Skeletal muscle cell (primary cell): ENCODE measurements at regions not wholly inside any gene's neighbourhood (a gene's known extent, or its start where the extent isn't known, plus 50 kb on each side); places are given as distances from the start of the nearest gene placed in this dataset.

ENCODE experiments used
- DNase-seq: peaks from one replicate; pipeline ENCODE4 v3.0.0-alpha.2; 2010; ENCODE audit warnings: low read depth
- H3K4me3 ChIP-seq: 2 replicates; pipeline ENCODE4 v1.5.1; 2011; ENCODE audit warnings: low read depth, mild to moderate bottlenecking, control low read depth, low read length, moderate library complexity

- no peak overlapping the region for H3K4me3 ChIP-seq
- no peak for DNase-seq
These were observed 100.6 kb upstream of the SALL4 start for GRCh38 chr20:51902933-51903332.

GRCh38 chr20:51900443-51900842 is 98.1 kb upstream of the SALL4 start:
- H3K4me3 ChIP-seq: no peak overlapping the region
- DNase-seq: no peak

GRCh38 chr20:51899674-51900073 is 97.4 kb upstream of the SALL4 start:
- no peak for DNase-seq
- no peak overlapping the region for H3K4me3 ChIP-seq

- no peak for DNase-seq
- H3K4me3 ChIP-seq: no peak overlapping the region
These were observed 96.5 kb upstream of the SALL4 start for GRCh38 chr20:51898788-51899187.

- H3K4me3 ChIP-seq: no peak overlapping the region
- no peak for DNase-seq
These were observed 92.3 kb upstream of the SALL4 start for GRCh38 chr20:51894619-51895018.

- no peak for DNase-seq
These were observed 91.9 kb upstream of the SALL4 start for GRCh38 chr20:51894201-51894600.

GRCh38 chr20:51893723-51894122 is 91.4 kb upstream of the SALL4 start:
- no peak overlapping the region for H3K4me3 ChIP-seq
- DNase-seq: no peak

More at GRCh38 chr20:51894201-51894600, 91.9 kb upstream of the SALL4 start:
- no peak overlapping the region for H3K4me3 ChIP-seq

GRCh38 chr20:51890003-51890402 is 87.7 kb upstream of the SALL4 start:
- no peak overlapping the region for H3K4me3 ChIP-seq
- no peak for DNase-seq

- no peak overlapping the region for H3K4me3 ChIP-seq
- no peak for DNase-seq
These were observed 87.1 kb upstream of the SALL4 start for GRCh38 chr20:51889466-51889865.

- DNase-seq: no peak
- no peak overlapping the region for H3K4me3 ChIP-seq
These were observed 86.0 kb upstream of the SALL4 start for GRCh38 chr20:51888291-51888690.

GRCh38 chr20:51886891-51887608 is 84.7 kb upstream of the SALL4 start:
- no peak for DNase-seq
- H3K4me3 ChIP-seq: no peak overlapping the region

- DNase-seq: no peak
These were observed 84.0 kb upstream of the SALL4 start for GRCh38 chr20:51886341-51886740.

GRCh38 chr20:51884561-51884960 is 82.2 kb upstream of the SALL4 start:
- no peak for DNase-seq
- no peak overlapping the region for H3K4me3 ChIP-seq

More at GRCh38 chr20:51886341-51886740, 84.0 kb upstream of the SALL4 start:
- no peak overlapping the region for H3K4me3 ChIP-seq

GRCh38 chr20:51880188-51880587 is 77.9 kb upstream of the SALL4 start:
- H3K4me3 ChIP-seq: no peak overlapping the region
- no peak for DNase-seq

- H3K4me3 ChIP-seq: no peak overlapping the region
- no peak for DNase-seq
These were observed 74.1 kb upstream of the SALL4 start for GRCh38 chr20:51876313-51876940.

GRCh38 chr20:51873652-51874051 is 71.3 kb upstream of the SALL4 start:
- no peak for DNase-seq
- H3K4me3 ChIP-seq: no peak overlapping the region

- DNase-seq: no peak
These were observed 69.6 kb upstream of the SALL4 start for GRCh38 chr20:51871943-51872342.

GRCh38 chr20:51869002-51869401 is 66.7 kb upstream of the SALL4 start:
- H3K4me3 ChIP-seq: no peak overlapping the region
- DNase-seq: no peak

More at GRCh38 chr20:51871943-51872342, 69.6 kb upstream of the SALL4 start:
- H3K4me3 ChIP-seq: no peak overlapping the region

- no peak overlapping the region for H3K4me3 ChIP-seq
- no peak for DNase-seq
These were observed 64.9 kb upstream of the SALL4 start for GRCh38 chr20:51867251-51867650.

GRCh38 chr20:51864967-51865366 is 62.6 kb upstream of the SALL4 start:
- no peak for DNase-seq
- H3K4me3 ChIP-seq: no peak overlapping the region

- no peak overlapping the region for H3K4me3 ChIP-seq
- DNase-seq: no peak
These were observed 60.5 kb upstream of the SALL4 start for GRCh38 chr20:51862796-51863195.
